NCI-H460 (cell line): ENCODE measurements at regions not wholly inside any gene's neighbourhood (a gene's known extent, or its start where the extent isn't known, plus 50 kb on each side); places are given as distances from the start of the nearest gene placed in this dataset.
"Not testable (repeated sequence)": the region's sequence is repeated elsewhere in the genome, so short reads cannot be mapped to it uniquely, and the experiment has no call there.

Experiments used
- DNase-seq: peaks from one replicate; pipeline ENCODE4 v3.0.0-alpha.2; 2016; ENCODE audit warnings: low read depth; ENCODE audit errors: extremely low read depth

DNA sequence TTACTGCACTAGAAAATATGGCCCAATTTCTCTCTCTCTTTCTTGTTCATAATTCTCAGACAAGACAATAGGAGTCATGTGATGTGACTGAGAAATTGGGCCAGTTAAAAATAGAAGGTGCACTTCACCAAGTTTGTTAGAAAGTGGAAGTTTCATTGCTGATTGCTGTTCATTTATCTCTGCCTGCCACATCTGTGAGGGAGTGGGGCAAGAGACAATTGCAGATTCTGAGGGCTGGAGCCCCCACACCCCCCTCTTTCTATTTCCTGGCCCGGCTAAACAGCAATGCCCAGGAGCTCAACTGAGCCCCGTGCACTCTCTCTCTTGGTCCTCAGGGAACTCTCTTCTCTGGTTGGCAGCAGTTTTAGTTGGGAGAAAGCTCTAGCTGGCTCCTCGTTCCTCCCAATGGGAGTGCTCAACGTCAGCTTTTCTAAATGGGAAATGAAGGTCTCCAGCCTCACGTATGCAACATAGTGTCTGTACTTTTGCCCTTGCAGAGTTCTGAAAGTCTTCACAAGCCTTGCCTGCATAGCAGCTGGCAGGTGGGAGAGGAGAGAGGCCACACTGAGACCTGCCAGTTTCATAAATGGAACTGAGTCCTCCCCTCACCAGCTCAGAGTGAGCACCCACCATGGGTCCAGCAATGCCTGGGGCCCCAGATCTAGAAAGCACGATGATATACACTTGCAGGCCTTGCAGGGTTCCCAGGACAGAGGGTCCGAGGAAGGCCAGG lies 115.7 kb downstream of the MYCN start:
- DNase-seq: no peak

DNA sequence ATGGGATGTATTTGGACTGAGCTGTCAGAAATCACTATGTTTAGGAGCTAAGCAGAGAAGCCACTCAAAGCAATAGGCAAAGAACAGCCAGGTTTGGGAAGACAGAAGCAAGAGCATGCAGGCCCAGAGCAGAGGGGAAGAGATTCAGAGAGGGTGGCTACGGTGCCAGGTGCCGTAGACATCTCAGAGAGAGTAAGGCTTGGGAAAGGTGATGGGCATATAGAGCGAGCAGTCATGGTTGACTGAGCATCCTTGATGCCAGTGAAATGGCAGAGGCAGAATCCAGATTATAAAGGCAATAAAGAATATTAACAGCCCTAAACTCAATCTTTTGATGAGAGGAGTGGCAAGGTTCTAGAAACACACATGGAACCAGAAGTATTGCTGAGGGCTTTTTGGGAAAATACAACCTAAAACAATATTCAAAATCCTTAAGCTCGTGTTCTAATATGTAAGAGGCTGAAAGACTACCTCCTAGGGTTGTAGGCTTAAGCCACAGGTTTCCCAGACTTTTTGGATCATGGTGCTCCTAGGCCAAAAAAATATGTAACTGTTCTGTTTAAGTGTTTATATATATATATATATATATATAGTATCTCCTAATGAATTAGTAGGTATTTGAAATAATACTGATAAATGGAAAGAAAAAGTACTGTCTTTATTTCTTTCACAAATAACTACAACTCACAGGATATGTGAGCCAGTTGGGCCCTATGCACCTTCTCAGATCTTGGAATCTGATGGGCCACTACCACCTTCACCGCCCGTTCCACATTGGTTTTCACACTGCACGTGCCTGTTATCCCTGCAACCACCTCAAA lies 113.3 kb downstream of the MYCN start:
- DNase-seq: no peak

DNA sequence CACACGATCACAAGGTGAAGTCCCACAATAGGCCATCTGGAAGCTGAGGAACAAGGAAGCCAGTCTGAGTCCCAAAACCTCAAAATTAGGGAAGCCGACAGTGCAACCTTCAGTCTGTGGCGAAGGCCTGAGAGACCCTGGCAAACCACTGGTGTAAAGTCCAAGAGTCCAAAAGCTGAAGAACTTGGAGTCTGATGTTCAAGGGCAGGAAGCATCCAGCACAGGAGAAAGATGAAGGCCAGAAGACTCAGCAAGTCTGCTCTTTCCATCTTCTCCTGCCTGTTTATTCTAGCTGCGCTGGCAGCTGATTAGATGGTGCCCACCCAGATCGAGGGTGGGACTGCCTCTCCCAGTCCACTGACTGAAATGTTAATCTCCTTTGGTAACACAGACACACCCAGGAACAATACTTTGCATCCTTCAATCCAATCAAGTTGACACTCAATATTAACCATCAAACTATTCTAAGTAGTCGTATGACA lies 112.3 kb downstream of the MYCN start:
- DNase-seq: not testable (repeated sequence)

DNA sequence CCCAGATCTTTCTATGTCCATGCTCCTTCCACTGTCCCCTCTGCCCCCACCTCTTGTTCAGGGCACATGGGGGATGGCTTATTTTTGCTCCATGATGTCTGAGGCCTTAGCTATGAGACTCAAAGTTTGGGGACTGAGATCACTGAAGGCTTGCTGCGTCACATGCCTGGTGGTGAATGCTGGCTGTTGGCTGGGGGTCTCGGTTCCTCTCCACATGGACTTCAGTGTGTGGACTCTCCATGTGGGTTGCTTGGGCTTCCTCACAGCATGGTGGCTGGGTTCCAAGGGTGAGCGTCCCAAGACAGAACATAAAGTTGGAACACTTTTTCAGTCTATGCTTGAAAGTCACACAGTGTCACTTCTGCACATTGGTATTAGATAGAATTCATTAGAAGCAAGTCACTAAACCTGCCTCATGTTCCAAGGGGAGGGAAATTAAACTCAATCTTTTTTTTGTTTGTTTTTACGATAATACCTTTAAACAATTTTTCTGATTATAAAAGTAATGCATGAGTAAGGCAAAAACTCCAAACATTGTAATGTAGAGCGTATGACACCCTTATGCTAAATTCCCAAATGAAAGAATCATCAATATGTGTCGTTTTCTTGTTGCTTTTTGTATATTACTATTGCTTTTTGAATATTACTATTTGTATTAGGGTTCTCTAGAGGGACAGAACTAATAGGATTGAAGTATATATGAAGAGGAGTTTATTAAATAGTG lies 111.7 kb downstream of the MYCN start:
- no peak for DNase-seq

DNA sequence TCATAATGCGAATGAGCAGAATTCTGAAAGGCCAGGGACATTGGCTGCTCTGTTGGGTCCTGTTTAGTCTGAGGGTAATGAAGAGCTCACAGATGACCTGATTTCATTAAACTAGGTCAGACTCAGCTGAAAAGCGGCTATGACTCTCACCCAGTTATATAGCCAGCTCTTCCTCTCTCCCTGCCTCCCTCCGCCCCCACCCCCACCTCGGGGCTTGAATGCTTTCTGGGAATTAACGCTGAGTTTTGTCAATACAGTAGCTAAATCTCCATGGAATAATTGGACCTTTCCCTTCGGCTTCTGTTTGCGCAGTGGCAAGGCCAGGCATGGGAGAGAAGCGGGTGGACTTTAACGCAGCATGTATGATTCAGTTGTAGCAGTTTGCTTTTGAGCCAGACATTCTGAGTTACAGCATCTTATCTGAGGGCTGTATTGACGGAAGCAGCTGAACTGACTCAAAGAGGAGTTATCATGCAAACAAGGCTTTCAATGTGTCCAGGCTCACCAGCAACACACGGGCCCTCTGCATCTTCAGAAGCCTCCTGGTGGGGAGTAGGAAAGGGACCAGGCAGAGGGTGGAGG lies 110.6 kb downstream of the MYCN start:
- no peak for DNase-seq

DNA sequence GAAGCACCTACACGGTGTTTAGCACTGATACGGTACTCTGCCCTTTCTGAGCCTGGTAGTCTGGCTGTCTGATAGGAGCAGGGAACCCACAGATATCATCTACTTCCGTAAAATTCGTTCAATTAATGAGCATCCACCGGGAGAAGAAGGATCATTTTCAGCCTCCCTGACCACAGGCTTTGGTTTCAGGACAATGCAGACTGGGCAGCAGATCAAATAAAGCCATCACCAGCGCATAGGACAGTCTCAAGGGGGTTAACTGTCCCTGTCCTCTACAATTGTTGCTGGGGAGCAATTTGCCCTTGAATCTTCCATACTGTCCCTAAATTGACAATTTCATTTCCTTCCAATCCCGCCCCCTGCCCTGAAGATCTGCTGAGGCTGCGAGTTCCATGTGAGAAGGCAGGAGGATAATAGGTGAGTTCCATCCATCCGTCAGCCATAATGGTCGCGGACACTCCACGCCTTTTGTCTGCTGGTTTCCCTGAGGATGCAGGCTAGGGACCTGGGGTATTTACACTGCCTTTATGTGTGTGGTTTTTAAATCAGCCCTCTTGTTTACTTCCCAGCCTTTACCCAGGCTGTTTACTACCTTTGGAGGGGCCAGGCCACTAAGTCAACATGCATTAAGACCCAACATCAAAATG lies 110.0 kb downstream of the MYCN start:
- DNase-seq: no peak

DNA sequence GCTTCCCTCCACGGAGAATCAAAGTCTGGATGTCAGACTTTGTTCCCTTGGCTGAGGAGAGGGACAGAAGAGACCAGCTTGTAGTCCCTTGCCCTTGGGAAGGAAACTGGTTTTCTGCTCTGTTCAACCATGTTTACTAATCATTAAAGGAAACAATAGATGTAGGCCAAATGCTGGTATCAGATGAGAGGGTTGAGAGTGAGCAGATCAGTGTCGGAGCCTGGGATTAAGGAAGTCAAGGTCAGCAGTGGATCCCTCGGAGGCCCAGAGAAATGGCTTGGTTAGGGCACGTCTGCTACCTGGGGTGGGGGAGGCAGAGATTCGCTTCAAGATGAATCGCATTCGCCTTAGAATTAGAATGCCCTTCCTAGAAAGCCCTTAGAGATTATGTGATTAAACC lies 109.1 kb downstream of the MYCN start:
- DNase-seq: no peak

DNA sequence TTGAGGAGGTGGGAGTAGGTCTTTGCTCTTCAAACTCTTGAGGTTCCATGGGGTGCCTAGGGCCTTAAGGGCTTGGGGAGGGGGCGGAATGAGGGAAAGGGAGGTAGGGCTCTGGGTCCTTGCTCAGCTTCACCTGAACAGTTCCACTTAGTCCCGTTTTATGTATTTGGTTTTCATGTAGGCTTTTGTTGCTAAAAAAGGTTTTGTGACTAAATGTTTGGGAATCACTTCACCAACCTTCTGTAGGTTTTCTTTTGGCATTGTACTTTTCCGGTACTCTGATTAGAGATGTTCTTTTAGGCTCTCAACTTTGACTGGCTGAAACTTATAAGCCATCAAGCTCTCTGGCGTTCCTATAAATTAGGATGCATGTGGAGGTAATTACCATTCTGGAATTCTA lies 108.1 kb downstream of the MYCN start:
- no peak for DNase-seq

DNA sequence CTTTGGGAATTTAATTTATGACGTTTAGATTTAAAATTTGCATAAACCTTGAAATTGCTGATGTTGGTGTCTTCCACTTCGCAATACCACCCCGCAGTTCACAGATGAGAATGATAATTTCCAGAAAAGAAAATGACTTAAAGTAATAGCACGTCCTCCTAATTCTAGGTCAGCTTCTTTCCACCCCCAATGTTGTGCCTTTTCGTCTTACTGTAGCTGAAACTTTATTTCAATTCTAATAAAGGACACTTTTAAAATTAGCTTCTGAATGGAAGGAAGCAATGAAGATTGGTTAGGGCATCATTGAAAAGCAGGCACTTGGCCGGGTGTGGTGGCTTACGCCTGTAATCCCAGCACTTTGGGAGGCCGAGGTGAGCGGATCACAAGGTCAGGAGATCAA lies 107.4 kb downstream of the MYCN start:
- DNase-seq: no peak

DNA sequence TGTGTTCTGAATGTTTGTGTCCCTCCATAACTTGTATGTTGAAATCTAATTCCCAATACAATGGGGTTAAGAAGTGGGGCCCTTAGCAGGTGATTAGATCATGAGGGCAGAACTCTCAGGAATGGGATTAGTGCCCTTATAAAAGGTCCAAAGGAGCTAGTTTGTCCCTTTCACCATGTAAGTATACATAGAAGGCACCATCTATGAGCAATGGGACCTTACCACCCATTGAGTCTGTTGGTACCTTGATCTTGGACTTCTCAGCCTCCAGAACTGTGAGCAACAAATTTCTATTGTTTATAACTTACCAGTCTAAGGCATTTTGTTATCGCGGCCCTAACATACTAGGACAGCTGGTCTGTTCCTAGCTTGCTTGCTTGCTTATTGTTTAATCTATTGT lies 106.3 kb downstream of the MYCN start:
- DNase-seq: no peak

DNA sequence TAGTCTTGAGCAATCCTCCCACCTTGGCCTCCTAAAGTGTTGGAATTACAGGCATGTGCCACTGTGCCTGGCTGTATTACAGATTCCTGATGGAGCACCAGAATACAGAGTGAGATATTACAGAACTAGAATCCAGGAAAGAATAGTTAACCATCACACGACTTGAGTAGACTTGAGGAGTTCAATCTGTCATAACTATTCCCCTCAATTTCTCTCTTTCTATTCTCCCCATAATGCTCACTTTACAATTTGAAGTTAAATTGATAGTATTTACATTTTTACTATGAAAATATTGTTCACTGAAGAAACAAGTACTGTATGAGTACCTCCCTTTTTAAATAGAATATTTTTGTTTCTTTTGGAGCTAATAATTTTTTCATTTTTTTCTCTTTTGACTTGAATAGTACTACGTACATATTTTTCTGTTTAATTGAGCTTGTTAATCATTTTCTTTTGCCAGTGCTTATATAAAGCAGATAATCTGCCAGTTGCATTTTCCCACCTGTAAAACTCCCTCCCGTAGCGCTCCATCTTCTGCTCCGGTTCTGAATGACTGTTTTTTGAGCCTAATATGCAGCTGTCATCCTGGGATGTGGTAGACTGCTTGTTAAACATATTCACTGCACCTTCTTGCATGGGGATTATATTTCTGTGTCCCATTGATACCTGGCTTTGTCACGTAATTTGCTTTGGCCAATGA lies 105.5 kb downstream of the MYCN start:
- DNase-seq: no peak

DNA sequence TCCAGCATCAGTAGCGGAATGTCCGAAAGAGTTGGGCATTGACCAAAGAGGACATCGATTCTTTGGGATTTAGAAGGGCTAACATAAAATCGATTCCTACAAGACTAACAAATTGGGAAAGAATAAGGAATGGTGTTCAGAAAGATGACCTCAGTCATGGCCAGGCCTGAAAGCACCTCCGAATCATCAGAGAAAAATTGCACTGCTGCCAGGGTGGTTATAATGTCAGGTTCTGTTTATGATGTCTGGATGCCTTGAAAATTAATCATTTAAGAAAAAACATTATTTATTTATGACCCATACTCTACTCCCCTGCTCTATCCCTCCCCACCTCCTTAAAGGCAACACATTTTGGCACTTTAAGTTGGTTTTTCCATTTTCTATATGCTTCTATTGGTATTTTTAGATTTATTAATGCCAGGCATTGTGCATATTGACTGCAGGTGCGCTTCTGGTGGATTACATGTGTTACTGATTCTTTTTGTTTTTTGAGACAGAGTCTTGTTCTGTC lies 104.7 kb downstream of the MYCN start:
- no peak for DNase-seq

DNA sequence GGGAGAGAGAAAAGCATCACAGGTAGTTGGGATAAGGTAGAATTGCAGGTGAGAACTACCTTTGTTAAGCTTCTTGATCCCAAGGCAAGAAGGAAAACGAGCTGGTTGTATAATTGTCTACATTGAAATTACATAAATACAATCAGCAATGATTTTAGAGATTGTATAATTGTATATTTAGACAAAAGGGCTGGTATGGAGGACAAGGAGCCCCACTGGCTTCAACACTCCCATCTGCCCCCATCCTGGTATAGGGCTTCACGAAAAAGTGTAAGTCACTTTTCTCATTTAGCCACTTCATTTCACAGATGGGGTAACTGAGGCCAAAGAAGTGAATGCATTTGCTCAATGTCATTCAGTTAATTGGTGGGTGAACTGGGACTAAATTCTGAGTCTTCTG lies 103.3 kb downstream of the MYCN start:
- no peak for DNase-seq

DNA sequence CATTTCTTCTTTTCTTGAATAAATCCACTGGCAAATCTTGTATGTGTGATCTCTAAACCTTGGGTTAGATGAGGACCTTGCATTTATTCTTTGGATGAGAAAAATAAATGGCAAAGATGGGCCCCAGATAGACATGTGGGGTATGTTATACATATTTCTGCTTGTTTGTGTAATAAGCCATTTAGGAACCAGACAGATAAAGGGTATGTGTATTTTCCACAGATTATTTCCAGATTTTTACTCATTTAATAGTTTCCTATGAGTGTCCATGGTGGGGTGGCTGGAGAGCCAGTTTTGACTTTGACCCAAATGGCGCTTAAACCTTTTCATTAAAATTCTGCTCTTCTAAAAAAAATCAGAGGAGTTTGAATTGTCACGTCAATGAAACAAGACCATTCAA lies 102.8 kb downstream of the MYCN start:
- no peak for DNase-seq

DNA sequence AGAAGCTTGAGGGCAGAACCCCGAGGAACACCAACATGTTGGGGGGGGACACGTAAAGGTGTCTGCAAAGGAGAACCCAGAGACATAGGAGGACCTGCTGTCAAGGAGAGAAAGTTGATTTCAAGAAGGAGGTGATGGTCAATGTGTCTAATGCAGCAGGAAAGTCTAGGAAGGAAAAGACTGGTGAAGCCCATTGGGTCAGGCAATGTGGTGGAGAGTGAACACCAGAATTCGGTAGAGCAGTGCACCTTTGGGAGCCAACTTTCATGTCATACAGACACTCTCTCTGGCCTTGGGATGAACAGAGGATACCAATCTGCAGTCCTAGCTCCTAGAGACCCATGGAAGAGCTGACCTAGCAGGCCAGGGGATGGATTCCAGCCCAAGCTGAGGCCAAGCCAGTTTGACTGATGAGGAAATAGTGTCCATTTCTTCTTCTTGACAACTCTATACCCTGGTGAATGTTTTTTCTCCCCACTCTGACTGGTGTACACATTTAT lies 101.9 kb downstream of the MYCN start:
- DNase-seq: no peak

DNA sequence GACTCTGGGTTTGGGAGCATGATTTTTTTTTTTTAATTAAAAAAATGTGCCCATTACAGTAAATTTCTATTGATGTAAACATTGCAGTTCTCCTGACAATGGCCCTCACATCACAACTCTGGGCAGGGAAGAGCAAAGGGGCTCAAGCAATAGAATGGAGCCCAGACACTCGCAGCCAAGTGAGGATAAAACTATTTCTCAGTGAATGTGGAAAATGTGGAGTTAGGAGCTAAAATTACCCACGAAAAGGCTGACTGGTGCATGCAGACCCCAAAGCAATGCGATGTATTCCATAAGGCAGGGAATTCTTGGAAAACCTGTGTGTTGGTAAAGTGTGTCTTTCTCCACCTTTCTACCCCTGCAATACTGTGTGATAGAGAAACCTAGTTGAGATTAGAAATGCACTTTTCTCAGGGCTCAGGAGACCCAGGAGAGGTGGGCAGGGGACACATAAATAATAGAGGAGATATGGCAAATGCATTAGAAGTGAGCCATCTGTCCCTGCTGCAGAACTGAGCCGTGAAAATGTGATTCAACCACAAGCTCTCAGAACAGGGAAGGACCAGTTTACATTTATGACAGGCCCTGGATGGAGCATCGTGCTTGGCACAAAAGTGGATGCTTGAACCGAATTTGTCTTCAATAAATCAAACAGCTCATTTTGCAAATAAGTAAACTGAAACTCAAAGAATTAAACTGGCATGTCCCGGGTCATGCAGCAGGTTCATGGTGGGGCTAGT lies 100.1 kb downstream of the MYCN start:
- DNase-seq: no peak

DNA sequence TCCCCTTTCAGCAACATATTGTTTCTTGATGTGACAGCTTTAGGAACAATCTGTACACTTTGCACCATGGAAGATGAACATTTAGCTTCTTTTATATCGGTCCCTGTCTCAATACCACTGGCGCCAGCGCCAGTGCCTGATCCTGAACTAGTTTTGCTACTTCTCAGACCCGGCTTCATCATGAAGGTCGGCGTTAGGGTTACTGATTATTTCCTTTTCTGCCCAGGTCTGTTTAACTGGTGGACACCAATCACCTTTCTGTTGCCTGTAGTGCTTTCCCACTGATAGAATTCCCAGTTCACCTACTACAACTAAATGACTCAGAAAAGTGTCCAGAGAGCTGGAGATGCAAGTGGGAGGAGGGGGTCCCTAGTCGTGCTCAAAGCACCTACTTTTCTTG lies 99.5 kb downstream of the MYCN start:
- DNase-seq: no peak

DNA sequence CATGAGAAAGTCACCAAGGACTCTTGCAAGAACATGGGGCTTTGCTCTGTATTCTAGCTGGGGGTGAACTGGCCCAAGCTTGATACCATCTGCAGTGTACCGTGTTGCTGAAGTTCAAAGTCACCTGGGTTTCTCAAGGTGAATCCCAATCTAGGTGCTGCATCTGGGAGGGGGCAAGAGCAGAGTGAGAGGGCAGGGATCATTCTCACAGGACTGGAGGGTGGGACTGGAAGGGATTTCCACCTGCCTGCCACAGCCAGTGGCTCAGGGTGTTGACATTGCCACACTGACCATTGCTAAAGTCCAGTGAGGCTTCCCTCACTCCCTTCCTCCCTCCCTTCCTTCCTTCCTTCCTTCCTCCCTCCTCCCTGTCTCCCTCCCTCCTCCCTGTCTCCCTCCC lies 98.7 kb downstream of the MYCN start:
- no peak for DNase-seq

DNA sequence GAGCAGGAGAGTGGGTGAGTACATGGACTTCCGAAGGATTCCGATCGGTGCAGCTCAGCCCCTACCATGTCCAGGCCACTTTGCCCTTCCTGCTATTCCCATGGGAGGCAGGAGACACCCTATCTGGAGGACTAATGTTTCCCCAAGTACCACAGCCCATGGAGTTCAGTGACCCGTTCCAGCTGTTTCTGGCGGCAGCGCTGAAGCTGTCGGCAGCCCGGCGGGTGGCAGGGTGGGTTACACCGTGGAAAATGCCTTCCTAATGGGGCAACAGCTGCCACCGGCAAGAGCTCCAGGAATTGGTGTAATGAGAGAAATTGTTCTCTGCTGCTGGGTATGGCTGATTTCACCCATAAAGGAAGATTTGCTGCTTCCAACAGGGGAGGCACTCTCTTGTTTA lies 98.3 kb downstream of the MYCN start:
- no peak for DNase-seq
